Hematopoietic multipotent progenitor cell treated with erythropoietin and hydrocortisone succinate and interleukin-3 and kit ligand, for 8 days (in vitro differentiated cells): ENCODE measurements at regions not wholly inside any gene's neighbourhood (a gene's known extent, or its start where the extent isn't known, plus 50 kb on each side); places are given as distances from the start of the nearest gene placed in this dataset.
"Not testable (repeated sequence)": the region's sequence is repeated elsewhere in the genome, so short reads cannot be mapped to it uniquely, and the experiment has no call there.

Experiments used
- DNase-seq: peaks from one replicate; pipeline ENCODE4 v3.0.0-alpha.2; 2015

DNA sequence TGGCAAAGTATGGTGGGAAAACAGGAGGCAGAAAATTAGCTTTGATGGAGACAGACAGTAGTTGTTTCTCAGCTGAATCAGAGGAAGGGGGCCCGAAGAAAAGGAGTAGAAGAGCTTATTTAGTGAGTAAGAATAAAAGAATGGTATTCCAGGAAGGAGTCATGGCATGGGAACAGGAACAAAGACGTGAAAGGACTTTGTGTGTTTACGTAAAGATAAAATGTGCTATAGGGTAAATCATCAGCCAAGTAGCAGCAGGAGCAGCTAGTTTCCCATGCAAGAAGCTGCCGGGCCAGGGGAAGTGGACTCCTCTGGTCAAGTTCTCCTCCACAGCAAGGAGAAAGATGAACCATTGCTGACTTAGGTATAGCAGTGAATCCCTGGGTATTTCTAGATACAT, 454.5 kb downstream of the HINT1 start:
- no peak for DNase-seq

DNA sequence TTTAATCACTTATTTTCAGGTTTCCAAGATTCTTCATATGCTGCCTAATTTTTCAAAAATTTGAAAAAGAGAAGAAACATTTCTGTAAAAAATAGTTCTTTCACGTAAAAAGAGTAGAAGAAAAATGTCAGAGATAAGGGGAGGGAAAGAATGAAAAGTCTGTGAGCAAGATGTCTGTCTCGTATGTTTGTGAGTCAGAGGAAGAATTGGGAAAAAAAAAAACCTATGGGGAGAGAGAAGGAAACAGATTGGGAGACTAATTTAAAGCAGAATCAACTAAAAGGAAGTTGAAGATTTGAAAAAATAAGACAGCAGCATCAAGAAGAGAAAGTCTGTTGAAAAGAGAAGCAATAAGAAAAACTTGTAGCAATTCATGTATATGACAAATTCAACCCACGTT, 456.3 kb downstream of the HINT1 start:
- DNase-seq, result no peak

DNA sequence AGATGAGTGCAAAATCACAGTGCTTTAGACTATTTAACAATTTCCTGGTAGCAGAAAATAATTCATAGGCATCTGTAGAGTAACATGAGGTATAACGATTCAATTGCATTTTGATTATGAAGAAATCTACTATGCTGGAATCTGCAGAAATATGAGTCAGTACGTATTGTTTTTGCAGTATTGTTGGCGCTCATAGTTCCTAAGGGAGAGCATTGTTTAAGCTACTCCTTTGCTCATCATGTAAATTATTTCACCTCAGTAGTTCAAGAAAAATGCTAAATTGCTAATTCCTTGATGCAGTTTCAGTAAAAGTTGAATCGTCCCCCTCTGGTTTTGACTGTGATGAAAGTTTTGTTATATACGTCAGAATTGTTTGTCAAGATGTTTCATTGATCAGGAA, 458.4 kb downstream of the HINT1 start:
- no peak for DNase-seq

DNA sequence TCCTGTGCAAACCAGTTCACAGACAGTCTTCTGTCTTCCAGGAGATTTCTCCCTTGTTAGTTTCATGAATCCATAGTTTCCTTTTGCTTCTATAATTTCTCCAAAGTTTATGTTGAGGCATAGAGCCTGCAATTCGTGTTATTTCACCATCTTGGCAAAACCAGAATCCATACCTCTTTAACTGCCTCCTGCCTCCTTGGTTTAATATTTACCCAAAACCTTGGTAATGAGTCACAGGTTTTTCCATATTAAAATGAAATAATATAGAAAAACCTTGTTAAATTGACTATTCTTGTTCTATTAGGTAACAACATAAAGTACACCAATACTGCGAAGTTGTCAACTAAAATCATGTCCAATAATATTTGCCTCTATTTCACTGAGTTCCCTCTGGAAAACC, 459.7 kb downstream of the HINT1 start:
- DNase-seq, result no peak

DNA sequence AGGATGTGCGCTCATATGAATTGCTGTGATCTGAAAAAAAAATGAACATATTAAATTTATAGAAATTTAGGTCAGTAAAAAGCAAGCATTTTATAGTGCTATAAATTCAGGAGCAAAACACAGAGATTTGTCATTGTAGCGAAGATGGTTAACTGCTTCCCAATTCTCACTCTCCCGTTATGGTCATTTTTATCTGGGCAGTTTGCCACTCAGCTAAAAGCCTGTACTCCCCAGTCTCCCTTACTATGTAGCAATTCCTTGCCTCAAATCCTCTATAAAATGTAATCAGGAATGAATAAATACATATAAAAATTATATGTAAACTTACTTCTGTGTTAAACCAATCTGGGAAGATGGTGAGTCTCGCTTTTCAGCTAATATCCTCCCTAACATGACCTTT, 471.5 kb downstream of the HINT1 start:
- DNase-seq, result no peak

DNA sequence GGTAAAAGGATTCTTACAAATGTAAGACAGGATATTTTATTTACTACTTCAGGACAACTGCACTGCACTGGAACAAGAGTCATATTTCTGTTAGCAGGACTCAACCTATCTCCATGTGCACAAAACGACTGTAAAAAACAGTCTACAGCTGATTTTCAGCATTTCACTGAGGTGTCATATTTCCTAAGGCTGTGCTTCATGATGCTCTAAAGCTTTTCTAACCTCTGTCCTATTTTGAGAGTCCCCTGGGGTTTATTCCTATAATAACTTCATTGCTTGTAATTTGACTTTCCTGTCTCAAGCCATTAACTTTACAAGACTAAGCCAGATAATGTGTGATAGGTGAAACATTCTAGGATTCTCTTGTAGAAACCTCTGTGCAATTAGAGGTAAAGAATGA, 472.3 kb downstream of the HINT1 start:
- no peak for DNase-seq

DNA sequence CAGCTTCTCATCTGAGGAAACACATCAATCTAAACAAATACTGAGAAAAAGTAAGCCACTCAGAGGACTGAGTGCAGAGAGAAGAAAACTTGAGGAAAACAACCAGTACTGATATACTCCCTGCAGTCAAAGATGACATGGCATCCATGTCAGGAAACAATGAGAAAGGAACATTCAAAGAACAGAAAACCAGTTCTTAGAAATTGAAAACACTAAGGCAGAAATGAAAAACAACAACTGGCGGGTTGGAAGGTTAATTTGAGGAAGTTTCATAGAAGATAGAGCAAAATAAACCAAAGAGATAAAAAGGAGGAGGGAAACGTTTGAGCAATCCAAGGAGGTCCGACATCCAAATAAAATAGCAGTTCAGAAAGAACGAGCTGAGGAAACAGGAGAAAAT, 475.2 kb downstream of the HINT1 start:
- DNase-seq, result peak; percentile 4

DNA sequence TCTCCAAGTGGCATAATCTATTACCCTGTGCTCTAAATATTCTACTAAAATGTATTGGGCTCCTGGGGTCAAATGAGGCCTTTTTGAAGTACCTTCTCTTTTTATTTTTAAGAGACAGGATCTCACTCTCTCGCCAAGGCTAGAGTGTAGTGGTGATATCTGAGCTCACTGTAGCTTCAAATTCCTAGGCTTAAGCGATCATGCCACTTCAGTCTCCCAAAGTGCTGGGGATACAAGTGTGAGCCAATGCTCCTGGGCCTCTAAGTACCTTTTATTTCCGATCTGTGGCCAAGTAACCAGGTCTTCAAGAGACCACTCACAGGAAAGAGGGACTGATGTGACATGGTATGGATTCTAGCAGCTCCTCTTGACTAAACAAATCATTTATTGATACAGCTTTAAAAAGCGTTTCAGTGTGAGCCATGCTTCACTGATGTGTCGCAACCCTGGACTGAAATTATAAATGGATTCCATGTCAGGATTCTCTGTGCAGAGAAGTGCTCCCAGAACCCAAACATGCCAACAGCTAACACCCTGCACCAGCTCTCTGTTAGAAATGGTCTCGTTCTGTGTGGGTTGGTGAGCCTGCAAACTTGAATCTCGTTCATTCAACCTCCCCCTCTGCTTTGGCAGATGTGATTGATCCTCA, 477.8 kb downstream of the HINT1 start:
- DNase-seq, result no peak

DNA sequence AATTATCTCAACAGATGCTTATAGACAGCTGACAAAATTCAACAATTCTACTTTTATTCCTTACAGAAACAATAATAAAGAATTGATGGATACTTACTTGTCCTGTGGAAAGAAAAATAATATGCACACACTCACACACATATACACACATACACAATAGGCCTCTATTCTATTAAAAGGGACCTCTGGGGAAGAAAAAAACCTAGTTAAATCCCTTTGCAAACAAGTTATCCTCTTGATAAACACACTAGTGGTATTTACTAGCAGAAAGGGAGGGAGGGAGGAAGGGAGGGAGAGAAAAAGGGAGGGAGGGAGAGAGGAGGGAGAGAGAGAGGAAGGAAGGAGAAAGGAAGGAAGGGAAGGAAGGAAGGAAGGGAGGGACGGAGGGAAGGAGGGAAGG, 486.4 kb downstream of the HINT1 start:
- DNase-seq, result no peak

DNA sequence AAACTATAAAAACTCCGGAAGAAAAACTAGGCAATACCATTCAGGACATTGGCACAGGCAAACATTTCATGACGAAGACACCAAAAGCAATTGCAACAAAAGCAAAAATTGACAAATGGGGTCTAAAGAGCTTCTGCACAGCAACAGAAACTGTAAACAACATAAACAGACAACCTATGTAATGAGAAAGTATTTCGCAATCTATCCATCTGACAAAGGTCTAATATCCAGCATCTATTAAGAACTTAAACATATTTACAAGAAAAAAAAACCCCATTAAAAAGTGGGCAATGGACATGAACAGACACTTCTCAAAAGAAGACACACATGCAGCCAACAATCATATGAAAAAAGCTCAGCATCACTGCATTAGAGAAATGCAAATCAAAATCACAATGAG, 498.6 kb downstream of the HINT1 start:
- no peak for DNase-seq

DNA sequence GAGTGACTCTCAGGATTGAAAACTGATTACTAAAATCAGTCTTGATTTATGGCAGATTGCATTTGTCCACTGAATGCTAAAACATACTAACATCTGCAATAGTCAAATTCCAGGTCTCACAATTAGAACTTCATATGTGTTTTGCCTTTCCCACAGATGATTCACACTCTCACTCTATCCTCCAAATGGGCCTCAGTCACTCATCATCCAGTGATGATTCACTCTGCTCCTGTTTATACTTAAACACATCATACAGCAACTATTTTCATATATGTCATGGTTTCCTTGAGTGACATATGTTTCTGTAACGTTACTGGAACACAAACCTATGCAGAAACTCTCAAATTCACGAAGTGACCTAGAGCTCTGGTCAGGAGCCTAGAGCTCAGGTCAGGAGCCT, 512.9 kb downstream of the HINT1 start:
- no peak for DNase-seq

DNA sequence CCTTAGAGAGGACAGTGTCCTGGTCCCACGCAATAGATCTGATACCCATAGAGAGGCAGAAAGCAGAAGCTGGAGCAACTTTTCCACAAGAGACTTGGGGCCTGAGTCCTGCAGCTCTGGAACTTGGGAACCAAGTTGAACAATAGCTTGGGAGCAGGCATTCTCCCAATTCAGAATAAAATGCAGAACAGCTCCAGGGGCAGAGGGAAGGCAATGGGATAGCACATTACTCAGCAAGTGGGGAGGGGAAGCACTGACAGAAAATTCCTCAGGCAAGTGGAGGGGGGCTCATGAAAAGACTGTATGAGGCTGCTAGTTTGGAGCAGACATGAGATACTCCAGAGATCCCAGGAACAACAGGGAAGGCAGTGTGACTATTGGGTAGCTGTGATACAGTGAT, 513.6 kb downstream of the HINT1 start:
- no peak for DNase-seq

DNA sequence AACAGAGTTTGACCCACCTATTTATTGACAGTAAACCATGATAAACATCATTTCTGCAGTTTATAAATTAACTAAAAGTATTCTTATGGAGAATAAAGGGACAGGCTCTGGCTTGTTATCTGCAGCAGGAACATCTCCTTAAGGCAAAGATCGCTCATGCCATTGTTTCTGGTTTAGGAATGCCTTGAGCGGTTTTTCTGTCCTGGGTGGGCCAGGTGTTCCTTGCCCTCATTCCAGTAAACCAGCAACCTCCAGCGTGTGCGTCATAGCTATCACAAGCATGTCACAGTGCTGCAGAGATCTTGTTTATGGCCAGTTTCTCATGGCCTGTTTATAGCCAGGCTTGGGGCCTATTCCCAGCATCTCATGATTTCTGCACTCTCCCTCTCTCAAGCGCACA, 521.7 kb downstream of the HINT1 start:
- DNase-seq, result no peak

DNA sequence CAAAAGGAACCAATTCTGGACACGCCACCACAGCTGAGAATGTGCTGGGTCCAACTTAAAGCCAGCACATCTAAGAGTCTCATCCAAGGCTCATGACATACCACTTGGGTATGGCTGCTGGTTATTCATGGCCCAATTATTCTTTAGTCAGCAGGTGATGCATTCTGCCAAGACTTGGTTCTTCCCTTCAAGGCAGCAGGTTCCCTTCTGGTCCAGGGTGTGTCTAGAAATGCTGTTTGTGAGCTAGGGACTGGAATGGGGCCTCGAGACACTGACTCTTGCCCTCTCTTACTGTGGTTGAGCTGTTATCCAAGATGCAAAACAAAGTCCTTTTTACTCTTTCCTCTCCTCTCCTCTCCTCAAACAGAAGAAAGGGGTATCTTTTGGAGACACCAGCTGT, 522.6 kb downstream of the HINT1 start:
- DNase-seq, result no peak

DNA sequence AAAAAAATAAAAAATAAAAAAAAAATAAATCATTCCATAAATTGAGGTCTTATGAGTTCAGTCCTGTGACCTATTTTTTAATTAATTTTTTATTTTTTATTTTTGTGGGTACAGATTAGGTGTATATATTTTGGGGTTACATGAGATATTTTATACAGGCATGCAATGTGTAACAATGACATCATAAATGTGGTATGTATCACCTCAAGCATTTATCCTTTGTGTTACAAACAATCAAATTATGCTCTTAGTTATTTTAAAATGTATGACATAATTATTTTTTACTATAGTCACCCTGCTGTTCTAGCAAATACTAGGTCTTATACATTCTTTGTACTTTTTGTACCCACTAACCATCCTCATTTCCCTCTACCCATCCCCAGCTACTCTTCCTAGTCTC, 537.9 kb downstream of the HINT1 start:
- no peak for DNase-seq

DNA sequence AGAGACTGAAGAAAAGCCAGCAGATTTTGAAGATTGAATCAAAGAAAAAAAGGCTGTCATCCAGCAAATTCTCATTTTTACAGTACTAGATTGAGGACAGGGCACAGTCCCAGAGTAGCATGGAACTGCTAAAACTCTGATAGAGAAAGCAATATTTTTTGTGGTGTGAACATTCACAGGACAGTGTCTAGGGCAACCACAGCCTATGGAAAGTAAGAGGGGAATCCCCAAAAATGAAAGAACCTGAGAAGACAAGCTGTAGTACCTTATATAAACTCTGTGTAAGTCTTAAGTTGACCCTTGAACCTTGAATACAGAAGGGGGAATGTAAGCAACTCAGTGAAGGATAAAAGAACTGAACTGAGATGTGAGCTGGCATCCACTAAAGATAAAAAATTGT, 540.3 kb downstream of the HINT1 start:
- DNase-seq, result no peak

DNA sequence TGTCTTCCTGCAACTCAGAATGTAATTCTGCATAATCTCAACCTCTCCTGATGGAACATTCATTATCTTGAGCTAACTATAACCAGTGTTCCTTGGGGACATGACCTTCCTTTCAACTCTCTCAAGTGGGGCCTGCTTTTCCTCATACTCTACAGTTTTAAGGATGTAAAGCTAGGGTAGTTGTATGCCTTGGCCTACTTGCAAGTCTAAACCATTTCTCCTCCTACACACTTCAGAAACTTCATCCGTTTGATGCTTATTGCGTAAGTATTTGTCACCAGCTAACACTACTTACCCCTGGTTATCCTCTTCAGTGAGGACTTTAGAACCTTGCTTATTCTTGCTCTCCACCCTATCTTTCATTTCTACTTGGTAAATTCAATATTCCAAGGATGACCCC, 548.9 kb downstream of the HINT1 start:
- DNase-seq, result no peak

DNA sequence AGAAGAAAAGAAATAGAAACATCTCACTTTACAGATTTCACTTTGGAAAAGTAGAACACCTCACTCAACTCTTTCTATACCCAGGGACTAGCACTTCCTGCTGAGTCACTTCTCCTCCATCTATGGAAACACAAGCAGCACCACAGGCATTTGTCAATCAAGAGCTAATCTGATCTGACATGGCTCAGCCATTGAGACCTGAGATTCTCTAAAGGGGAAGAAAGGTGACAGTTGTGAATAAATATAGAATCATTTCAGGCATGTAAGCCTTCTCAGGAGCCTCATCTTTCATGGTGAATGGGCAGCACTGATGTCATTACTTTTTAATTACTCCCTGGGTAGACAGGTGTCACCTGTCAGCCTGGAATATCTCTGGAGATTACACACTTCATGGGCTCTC, 559.8 kb downstream of the HINT1 start:
- DNase-seq, result no peak

DNA sequence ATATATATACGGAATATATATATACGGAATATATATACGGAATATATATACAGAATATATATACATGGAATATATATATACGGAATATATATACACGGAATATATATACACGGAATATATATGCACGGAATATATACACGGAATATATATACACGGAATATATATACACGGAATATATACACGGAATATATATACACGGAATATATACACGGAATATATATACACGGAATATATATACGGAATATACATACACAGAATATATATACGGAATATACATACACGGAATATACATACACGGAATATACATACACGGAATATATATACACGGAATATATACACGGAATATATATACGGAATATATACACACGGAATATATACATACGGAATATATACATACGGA, 568.4 kb downstream of the HINT1 start:
- not testable (repeated sequence) for DNase-seq

DNA sequence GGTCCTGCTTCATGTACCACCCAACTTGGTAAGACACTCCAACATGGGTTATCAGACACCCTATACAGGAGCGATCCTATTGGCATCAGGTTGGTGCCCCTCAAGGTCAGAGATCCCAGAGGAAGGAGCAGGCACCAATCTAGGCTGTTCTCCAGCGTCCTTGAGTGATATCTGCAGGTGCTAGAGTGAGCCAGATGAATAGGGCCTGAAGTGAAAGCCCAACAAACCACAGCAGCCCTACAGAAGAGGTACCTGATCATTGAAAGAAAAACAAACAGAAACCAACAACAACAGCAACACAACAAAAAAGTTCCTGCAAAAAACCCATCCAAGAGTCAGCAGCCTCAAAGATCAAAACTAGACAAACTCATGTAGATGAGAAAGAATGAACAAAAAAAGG, 584.8 kb downstream of the HINT1 start:
- no peak for DNase-seq

DNA sequence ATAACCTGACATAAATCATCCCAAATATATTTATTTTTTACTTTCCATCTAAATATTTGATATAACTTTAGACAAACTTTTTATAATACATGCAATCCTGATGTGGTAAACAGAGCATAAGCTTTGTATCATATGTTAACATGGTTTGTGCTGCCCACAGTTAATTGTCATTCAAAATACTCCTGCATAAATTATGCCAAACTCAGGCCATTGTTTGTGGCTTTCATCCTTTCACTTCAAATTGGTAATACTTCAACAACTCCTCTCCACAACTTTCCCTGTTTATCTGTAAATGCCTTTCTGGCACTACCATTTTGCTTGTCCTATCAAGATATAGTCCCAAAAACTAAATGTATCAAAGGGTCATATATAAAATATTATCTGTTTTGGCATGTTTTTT, 586.7 kb downstream of the HINT1 start:
- no peak for DNase-seq

DNA sequence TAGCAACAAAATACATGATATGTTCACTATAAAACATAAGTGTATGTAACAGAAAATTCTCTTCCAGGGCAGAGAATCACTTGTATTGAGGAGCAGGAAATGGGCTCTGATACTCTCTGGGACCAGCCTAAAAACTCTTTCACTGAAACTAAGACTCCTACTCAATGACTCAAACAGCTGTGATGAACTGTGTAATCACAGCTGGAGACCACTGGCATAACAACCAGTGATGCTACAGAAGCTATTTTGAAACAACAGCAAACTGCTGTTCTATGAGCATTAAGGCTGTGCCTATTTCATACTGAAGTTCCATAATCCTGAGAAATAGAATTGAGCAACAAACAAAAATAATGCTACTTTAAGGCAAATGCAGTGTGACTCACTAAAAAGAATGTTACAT, 594.0 kb downstream of the HINT1 start:
- DNase-seq, result no peak

DNA sequence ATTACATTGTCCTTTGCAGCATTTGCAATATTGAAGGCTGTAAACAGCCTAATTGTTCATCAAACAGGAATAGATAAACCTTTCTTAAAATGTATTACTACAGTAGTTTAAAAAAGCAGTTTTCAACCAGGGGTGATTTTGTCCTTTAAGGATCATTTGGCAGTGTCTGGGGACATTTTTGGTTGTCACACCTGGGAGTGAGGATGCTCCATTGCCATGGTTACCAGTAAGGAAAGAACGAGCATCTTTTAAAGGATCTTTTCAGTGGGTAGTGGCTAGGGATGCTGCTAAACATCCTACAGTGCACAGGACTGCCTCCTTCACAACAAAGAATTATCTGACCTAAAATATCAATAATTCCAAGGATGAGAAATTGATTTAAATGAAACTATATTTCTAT, 596.3 kb downstream of the HINT1 start:
- no peak for DNase-seq

DNA sequence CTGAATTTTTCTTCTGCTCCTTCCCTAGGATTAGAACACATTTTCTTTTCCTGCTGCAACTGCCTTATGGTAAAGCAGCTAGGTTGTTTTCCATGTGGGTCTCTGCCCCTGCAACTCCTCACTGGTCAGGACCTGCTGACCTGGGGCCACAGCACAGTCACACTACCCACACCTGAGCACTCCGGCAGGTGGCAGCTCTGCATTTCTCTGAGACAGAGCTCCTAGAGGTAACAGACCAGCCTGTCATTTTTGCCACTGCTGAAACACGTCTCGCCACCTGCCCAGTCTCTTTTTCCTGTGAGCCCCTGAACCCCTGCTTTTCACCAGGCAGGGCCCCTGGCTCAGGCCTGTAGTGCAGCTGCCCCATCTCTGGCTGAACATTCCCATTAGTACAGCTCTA, 609.6 kb downstream of the HINT1 start:
- no peak for DNase-seq

DNA sequence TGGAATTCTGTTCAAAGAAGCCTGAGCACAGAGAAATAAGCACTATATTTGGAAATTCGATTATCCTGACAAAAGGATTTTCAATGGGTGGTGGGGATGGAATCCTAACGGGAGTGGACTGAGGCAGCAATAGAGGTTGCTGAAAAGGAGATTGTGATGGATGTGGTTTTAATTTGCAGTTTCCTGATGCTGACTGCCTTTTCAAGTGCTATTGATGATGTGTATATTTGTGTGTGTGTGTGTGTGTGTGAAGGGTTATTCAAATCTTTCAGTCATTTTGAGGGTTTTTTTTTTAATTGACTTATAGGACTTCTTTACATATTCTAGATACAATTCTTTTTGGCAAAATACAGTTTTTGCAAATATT, 614.5 kb downstream of the HINT1 start:
- no peak for DNase-seq
